HG02870 (cell line): ENCODE measurements at regions not wholly inside any gene's neighbourhood (a gene's known extent, or its start where the extent isn't known, plus 50 kb on each side); places are given as distances from the start of the nearest gene placed in this dataset.
"Not testable (repeated sequence)": the region's sequence is repeated elsewhere in the genome, so short reads cannot be mapped to it uniquely, and the experiment has no call there.

Experiments
- ATAC-seq: cut with Tn5 transposase; IDR thresholded peaks from one replicate; pipeline ENCODE4 v1.9.1; 2021; ENCODE audit warnings: mild to moderate bottlenecking, moderate library complexity; ENCODE audit not compliant: unreplicated experiment

DNA sequence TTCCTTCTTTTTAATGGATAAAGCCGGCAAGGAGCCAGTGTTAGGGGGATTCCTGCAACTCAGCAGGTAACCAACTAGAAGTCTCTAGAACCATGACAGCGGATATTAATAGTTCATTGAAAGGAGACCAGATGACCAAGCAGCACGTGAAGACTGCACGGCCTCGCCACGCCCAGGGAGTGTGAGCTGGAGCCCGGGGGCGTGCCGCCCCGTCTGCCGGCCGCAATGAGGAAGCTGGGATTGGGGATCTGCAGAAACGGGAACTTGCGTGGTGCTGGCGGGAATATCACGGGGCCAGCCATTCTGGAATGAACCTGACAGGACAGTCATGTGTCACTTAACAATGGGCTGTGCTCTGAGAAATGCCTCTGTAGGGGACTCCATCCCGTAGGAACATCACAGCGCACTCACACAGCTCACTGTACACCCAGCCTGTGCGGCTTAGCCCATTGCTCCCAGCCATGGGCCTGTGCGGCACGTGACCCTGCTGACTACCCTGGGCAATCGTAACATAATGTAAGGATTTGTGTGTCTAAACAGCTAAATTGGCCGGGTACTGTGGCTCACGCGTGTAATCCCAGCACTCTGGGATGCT is 4092.8 kb upstream of the TPTE start:
- ATAC-seq: not testable (repeated sequence)

DNA sequence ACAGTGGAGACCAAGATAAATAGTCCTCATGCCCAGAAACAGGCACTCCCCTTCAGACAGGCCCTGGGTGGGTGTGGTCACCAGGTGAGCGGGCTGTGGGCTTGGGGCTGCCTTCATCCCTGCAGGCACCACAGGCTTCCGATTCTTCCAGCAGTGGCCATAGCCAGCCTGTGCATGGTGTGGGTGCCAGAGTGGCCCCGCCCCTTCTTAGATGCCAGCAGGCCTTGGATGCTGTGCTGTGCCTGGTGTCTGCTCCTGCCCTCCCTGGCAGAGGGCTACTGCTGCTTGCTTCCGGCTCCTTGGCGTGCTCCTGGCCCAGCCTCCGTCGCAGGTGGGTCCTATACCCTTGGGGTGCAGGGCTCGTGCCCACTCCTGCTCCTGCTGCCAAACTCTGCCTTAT is 4091.5 kb upstream of the TPTE start:
- not testable (repeated sequence) for ATAC-seq

DNA sequence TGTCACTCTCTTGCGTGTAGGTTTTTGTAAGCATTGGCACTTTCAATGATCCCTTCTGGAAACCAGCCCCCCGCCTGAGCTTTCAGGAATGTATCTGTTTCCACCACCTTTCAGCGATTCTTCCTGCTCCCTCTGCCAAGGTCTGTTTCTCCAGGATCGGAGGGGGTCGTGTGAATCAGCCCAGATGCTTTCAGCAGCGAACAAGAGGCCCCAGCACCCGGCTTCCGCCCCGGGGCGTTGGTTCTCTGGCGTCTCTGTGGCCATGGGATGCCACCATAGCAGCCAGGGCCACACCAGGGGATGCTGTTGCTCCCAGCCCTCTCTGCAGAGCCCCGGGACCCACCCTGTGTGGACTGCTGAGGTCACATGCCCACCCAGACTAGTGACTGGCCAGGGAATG is 4088.2 kb upstream of the TPTE start:
- ATAC-seq: not testable (repeated sequence)

DNA sequence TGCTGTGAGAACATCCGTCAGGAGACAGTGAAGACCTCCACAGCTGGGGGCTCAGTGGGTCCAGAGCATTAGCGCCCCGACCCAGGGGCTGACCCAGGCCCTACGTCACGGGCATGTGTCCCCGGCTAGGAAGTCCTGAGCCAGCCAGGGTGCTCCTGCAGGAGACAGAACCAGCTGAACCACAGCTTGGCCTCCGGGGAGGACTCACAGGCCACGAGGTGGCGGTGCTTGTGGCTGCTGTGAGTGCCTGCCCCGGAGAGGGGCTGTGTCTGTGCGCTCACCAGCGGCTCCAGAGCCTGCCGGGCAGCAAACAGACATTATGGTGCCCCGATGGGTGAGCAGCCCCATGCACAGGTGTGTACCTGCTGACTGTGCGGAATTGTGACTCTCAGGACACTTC is 4085.2 kb upstream of the TPTE start:
- ATAC-seq: not testable (repeated sequence)

DNA sequence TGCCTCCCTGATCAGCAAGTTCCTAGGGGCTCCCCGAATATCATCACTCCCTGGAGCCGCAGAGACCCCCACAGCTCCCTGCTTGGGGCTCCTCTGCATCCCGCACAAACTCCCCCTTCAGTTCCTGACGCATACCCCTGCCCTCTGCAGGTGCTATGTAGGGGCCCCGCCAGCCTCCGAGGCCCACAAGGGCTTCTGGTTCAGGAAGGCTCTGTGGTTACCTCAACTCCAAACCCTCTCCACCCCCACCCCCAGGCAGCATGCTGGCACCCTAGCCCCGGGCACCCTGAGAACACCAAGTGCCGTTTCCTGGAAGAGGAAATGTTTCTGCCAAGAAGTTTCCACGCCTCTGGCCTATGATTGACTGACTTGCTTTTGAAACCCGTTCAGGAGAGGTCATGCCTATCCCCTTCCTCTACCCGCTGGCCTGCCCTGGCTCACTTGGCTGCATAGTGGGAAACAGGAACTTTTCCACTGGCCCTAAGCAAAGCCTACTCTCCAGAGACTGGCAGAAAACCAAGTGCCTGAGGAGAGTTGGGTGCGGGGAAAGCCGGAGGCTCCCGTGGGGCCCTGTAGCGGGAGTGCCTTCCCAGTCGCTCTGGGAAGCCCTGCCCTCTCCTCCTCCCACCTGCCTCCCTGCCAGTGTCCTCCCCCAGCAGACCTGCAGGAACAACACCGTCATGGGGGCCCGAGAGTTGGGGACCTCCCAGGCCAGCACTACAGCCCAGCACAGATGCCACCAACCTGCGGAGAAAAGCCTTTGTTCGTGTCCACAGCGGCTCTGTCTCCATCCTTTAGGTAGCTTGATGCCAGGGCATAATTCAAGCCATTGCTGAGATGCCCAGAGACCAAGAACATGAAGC is 4084.2 kb upstream of the TPTE start:
- ATAC-seq: not testable (repeated sequence)

DNA sequence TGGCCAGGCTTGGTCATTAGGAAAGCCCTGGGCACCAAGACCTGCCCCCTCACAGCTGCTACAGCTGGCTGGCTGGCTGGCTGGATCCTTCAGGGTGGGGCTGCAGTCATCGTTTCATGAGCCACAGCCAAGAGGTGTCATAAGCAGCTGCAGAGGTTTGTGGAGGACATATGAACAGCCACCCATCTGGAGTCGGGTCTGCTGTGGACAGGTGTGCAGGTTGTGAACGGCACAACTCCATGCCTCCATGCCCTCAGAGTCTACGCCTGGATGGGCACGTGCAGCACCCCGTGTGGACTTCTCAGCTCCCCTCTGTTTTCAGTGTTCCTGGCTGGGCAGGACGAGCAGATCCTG is 4083.6 kb upstream of the TPTE start:
- not testable (repeated sequence) for ATAC-seq

DNA sequence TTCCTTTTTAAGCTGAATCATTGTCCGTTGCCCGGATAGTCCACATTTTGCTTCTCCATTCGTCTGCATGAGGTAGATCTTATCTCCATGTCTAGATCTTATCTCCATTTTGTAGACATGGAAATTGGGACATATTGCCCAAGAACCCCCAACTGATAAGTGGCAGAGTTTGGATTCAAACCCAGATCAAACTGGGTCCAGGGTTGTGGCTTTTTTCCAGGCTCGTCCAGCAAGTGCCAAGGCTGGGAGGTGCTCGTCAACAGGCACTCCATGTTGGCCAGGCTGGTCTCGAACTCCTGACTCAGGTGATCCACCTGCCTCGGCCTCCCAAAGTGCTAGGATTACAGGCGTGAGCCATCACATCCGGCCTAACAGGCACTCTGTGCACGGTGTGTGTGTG is 4082.3 kb upstream of the TPTE start:
- ATAC-seq: not testable (repeated sequence)

DNA sequence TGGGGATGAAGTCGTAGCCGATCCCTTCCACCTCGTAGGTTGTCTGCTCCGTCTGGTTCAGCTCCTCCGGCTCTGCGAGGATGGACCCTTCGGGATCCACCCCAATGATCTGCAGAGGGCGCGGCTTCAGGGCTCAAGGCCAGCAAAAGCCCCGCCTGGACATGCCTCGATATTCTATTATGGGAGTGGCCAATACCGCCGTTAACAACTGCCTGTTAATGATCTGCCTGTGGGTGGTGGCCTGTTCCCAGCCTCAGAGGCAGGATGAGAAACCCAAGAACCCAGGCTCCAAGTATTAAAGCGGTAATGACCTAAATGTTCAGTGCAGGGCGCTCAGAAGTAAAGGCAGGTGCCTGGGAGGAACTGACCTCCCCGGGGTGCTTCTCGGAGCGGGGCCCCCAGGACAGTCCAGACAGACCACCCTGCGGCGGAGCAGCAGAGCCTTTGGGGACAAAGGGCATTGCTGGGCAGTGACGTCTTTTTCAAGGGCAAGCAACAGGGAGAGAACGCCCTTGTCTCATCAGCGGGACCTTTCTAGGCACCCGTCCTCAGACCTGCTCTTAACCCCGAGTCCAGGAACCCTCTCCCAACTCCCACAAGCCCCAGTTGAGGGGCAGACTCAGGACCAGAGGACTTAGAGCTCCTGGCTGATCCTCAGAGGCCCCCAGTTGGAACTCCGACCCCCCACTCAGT is 4066.6 kb upstream of the TPTE start:
- not testable (repeated sequence) for ATAC-seq

DNA sequence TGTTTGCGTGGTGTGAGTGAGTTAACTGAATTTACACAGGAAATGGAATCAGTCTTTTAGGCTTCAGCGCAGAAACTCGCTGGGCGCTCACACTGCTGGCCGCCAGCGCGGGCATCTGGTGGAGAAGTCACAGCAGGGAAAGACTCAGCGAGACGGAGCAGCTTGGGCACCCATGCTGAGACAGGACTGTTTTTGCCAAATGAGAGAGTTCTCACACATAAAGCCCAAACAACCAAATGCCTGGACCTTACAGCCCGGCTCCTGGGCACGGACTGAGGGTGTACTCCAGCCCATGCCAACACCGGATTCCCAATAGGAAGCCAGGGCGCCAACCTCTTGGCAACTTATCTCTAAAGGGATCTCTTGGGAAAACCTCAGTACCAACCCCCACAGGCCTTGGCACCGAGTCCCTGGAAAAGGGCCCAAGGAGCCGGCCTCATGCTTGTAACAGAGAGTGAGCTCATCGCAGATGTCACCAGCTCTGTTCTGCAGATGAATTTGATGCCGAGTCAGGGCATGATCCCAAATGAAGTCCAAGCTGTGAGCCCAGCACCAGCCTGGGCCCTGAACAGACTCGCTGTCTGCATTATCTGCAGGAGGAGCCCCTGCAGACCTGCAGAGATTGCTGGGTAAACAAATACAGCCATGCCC is 4065.2 kb upstream of the TPTE start:
- ATAC-seq: not testable (repeated sequence)

DNA sequence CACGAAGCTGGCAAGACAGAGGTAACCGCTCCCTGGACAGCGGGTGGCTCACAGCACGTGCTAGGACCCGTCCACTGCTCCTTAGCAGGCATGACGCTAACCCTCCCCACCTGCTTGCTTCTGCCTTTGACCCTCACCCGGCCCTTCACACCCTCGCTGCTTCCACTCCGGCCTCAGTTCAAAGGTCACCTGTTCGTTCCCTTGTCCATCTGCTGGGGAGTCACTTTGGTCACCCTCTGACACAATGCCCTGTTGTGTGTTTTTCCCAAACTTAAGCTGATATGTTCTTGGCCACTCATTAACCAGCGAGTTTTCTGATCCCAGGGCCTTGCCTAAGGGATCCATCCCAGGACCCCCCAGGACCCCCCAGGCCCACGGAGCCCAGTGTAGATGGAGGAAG is 4061.6 kb upstream of the TPTE start:
- not testable (repeated sequence) for ATAC-seq

DNA sequence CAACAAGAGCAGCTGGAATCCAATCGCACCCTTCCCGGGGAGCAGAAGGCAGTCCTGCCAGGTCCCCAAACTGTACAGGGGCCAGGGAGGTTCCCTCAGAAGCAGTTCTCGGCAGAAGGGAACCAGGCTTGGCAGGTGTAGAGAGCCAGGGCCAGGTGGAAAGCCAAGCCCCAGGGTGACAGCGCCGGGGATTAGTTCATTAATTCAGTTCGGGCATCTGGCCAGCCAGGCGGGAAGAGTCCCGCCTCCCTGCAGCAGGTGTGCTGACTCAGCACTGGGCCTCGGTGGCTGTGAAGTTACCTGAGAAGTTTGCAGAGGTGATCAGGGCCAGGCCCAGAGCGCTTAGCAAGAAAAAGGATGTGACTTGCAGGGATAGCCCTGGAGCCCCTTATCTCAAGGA is 4060.0 kb upstream of the TPTE start:
- not testable (repeated sequence) for ATAC-seq

DNA sequence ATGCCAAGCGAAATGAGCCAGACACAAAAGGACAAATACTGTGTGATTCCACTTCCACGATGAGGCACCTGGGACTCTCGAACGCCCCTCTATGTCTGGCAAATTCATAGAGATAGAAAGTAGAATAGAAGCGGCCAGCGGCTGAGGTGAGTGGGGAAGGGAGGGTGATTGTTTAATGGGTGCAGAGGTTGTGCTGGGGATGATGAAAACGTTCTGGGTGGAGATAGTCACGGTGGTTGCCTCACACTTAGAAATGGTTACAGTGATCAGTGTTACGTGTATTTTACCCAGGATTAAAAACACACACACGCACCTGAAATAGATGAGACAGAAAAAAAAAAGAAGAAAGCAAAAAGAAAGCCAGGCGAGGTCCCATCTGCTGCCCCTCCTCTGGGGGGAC is 4057.0 kb upstream of the TPTE start:
- not testable (repeated sequence) for ATAC-seq

DNA sequence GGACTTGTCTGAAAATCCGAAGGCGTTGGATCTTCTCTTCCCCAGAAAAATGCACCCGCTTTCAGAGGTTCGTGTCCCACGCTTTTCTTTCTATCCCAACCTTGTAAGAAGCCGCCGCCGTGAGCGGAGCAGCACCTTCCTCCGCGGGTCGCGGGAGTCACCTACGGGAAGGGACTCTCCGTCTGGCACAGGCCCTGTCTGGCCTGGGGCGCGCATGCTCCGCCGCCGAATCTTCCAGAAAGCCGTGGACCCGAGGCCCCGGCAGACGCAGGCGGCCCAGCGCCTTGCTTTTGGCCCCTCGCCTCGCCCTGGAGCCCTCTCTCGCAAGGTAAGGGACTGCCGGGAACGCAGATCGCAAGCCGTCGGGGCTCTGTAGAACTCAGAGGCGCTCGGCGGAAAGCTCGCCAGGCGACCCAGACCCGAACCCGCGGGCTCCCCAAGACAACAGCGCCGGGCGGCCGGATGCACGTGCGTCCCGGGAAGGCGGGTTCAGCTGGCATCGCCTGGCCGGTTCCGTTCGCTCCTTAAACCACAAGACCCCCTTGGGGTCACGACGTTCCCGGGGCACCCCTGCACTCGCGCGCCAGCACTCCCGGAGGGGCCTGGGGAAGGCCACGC is 4055.2 kb upstream of the TPTE start:
- not testable (repeated sequence) for ATAC-seq

DNA sequence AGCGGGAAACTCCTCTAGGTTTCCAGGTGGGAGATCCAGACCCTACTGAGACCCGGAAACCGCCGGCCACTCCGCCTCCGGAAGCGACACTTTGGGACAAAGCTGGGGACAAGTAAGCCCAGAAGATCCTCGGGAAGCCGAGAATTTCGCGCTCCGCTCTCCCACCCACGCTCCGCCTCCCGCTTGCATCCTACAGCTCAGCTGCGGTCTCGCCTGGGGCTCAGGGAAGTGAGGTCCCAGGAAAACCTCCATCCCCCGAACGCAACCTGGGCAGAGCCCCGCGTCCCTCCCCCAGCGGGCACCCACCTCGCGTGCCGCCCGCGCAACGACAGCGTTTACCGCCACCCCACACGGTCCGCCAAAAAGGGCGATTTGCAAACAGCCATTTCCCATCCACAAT is 4054.7 kb upstream of the TPTE start:
- ATAC-seq: not testable (repeated sequence)

DNA sequence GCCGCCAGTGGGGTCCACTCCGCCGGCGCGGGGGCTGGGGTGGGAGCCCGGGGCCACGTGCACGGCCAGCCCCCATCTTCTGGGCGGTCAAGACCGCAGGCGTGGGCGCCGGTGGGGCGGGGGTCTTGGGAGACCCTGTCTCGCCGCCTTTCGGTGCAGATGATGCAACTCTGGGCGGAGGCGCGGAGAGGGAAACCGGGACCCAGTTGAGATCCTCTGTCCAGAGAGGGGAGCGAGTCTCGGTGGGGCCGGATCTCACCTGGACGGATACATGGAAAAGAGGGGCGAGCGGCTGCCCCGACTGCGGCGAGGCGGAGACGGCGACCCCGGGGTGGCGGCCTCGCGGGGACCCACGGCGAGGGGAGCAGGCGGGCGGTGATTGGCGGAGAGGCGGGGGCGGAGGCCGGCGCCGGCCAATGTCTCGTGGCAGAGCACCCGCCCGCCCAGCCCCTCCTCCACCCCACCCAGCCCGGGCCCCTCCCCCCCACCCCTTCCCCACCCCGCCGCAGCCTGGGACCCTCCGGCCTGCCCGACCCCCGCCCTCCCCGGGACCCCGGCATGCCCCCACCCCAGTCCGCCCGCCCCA is 4054.1 kb upstream of the TPTE start:
- not testable (repeated sequence) for ATAC-seq

DNA sequence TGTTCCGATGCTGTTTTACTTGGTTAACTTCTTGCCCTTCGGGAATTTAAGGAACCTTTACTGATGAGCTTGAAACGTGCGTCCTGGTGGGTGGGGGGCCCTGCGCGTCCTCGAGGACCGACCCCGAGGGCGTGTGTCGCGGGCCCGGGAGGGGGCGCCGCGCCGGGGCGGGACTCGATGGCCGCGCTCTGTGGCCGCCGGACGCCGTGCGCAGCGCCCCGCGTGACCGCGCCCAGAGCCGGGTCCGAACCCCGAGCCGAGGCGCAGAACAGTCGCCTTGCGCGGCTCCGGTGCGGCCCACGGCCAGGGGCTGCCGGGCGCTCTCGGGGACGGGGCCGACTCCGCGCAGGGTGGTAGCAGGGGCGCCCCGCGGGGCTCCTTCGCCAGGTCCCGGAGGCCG is 4053.5 kb upstream of the TPTE start:
- ATAC-seq: not testable (repeated sequence)

DNA sequence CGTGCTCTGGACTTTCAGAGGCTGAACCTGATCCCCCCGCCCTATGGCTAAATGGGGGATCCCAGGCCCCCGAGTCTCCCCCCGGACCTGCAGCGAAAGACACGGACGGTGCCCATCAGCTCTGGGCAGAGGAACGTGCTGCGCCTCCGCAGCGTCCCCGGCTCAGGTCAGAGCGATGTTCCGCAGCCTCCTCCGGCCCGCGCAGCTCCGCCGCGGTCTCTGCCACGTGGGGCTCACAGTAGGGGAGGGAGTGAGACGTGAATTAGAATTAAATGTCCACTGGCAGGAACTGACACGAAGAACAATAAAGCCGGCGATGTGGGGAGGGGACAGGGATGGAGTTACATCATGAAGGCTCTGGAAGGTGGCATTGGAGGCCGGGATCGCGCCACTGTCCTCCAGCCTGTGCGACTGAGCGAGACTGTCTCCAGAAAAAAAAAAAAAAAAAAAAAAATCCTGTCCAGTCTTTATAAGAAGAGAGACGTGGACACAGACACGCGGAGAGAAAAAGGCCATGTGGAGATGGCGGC is 4053.0 kb upstream of the TPTE start:
- ATAC-seq: not testable (repeated sequence)

DNA sequence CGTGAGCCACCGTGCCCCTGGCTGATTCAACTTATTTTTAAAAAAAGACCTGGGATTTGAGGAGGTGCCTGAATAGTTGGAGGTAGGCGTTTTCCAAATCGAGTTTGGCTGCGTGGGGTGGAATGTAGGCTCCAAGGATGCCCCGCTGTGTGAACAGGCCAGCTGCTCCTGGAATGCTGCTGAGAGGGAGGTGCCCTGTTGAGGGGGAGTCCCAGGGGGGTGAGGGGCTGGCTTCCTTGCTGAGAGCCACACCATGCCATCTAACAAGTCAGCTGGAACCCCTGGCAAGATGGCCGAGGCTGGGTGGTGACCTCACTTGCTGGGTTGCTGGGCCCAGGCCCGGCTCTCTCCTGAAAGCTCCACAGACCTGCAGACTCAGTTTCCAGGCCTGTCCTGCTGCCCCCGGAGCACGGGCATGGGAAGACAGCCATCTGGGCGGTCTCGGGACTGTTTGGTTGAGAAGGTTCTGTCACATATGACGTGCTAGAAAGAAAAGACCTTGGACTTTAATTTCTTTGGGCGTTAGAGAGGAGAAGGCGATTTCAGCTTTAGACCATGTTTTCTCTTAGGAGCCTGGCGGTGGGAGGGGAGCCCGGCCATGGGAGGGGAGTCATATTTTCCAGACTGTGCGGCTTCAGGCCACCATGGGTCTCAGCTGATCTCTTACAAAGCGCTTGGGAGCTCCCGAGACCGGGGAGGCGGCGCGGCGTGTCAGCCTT is 4047.0 kb upstream of the TPTE start:
- not testable (repeated sequence) for ATAC-seq

DNA sequence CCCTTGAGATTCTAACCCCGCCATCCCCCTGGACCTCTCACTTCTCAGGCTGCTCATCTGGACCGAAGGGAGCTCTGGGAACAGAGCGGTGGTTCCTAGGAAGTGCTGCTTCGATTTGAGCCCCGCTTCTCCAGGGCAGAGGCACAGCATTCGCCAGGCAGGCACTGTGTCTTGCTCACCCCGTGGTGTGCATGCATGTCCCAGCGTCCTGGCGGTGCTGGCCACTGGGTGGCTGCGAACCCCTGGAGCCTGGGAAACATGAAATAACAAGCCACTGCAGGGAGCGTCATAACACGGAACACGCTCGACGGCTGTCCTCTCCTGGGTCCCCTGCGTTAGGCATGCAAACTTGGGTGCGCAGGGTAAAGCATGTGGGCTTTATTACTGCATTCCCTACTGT is 4040.3 kb upstream of the TPTE start:
- not testable (repeated sequence) for ATAC-seq

DNA sequence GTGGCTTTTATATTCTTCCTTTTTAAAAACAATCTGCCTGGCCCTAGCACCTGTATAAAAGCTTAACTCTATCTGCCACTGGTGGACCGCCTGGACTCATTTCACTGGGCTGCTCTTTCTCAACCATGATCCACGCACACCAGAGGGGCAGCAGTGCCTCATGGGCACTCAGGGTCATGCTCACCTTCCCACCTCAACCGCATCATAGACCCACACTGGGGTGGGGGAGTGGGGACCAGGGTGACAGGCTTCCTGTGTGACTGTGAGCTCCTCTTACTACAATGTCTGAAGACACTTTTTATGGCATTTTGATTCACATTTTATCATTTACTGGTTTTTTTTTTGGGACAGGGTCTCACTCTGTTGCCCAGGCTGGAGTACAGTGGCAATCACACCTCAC is 4038.8 kb upstream of the TPTE start:
- ATAC-seq: not testable (repeated sequence)
